C4-2B (cell line): ENCODE measurements at regions not wholly inside any gene's neighbourhood (a gene's known extent, or its start where the extent isn't known, plus 50 kb on each side); places are given as distances from the start of the nearest gene placed in this dataset.

Experiments
- ZFX ChIP-seq: fragments of 450-650 bp; IDR thresholded peaks from 2 replicates; pipeline ENCODE4 v1.6.1; 2017
- TF ChIP-seq, protein P1 (sequence below): fragments of 450-650 bp; conservative IDR thresholded peaks from 2 replicates; pipeline ENCODE4 v1.5.1; 2017; ENCODE audit warnings: mild to moderate bottlenecking

- TF ChIP-seq, protein P1, sequence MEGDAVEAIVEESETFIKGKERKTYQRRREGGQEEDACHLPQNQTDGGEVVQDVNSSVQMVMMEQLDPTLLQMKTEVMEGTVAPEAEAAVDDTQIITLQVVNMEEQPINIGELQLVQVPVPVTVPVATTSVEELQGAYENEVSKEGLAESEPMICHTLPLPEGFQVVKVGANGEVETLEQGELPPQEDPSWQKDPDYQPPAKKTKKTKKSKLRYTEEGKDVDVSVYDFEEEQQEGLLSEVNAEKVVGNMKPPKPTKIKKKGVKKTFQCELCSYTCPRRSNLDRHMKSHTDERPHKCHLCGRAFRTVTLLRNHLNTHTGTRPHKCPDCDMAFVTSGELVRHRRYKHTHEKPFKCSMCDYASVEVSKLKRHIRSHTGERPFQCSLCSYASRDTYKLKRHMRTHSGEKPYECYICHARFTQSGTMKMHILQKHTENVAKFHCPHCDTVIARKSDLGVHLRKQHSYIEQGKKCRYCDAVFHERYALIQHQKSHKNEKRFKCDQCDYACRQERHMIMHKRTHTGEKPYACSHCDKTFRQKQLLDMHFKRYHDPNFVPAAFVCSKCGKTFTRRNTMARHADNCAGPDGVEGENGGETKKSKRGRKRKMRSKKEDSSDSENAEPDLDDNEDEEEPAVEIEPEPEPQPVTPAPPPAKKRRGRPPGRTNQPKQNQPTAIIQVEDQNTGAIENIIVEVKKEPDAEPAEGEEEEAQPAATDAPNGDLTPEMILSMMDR, result no peak
- TF ChIP-seq ZFX, result no peak
Observed at GRCh38 chr21:23887725-23888306, 1719.5 kb downstream of the MRPL39 start.
